ENCODE measurements at regions not wholly inside any gene's neighbourhood (a gene's known extent, or its start where the extent isn't known, plus 50 kb on each side); places are given as distances from the start of the nearest gene placed in this dataset.

GRCh38 chr2:238655198-238655860 is 192.6 kb upstream of the TWIST2 start:
- Mint-ChIP-seq H3K4me1 (no peaks in the 10 kb centered on the region), H3K9me3 (peaks cover 0 to 11% (median 3%) of the 10 kb centered on the region in 7 donors), H3K36me3 (no peaks in the 10 kb centered on the region), H3K4me3 (no peak overlapping the region), H3K27ac (no peak overlapping the region), H3K27me3 (ENCODE audit: low read depth in 3 of 3) (peaks cover 7 to 16% (median 16%) of the 10 kb centered on the region in 3 donors)
- no peak overlapping the region for H3K27ac ChIP-seq (ENCODE audit: low read depth in 1 of 2, low read length in 2 of 2)
- 83% methylated on average over 6 of the region's 7 CpGs for WGBS (ENCODE audit: insufficient coverage)
- H3K79me2 ChIP-seq (ENCODE audit: insufficient read depth, low read length), result no peaks in the 10 kb centered on the region
- no peaks in the 10 kb centered on the region for H4K20me1 ChIP-seq (ENCODE audit: insufficient read depth, low read length)
- no peak overlapping the region for H3K9ac ChIP-seq (ENCODE audit: insufficient read depth, low read length, poor library complexity, severe bottlenecking)
- H3K27me3 ChIP-seq (ENCODE audit: control insufficient read depth in 2 of 2, insufficient read depth in 2 of 2, low read length in 2 of 2), result no peaks in the 10 kb centered on the region
- no peaks in the 10 kb centered on the region for H3K36me3 ChIP-seq (replicated peaks in 1 of 2; ENCODE audit: control insufficient read depth in 1 of 2, insufficient read depth in 2 of 2, low read length in 2 of 2)
- intact Hi-C loops (cut with micrococcal nuclease), result no loop called here
- TF ChIP-seq, protein P1, sequence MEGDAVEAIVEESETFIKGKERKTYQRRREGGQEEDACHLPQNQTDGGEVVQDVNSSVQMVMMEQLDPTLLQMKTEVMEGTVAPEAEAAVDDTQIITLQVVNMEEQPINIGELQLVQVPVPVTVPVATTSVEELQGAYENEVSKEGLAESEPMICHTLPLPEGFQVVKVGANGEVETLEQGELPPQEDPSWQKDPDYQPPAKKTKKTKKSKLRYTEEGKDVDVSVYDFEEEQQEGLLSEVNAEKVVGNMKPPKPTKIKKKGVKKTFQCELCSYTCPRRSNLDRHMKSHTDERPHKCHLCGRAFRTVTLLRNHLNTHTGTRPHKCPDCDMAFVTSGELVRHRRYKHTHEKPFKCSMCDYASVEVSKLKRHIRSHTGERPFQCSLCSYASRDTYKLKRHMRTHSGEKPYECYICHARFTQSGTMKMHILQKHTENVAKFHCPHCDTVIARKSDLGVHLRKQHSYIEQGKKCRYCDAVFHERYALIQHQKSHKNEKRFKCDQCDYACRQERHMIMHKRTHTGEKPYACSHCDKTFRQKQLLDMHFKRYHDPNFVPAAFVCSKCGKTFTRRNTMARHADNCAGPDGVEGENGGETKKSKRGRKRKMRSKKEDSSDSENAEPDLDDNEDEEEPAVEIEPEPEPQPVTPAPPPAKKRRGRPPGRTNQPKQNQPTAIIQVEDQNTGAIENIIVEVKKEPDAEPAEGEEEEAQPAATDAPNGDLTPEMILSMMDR (IDR thresholded peaks at IDR 0.05), result no peak
- H3K4me2 ChIP-seq (replicated peaks; ENCODE audit: extremely low read depth, low read length, poor library complexity, severe bottlenecking), result no peak overlapping the region
- DNase-seq, result no peak
- no peak overlapping the region for H3K4me3 ChIP-seq (replicated peaks in 1 of 3; ENCODE audit: low read depth in 2 of 3, low read length in 3 of 3)
- no peaks in the 10 kb centered on the region for H3K4me1 ChIP-seq (ENCODE audit: control insufficient read depth in 1 of 2, insufficient read depth in 2 of 2, low read length in 2 of 2)
- peaks cover 0 to 5% of the 10 kb centered on the region in 2 donors for H3K9me3 ChIP-seq (replicated peaks in 1 of 2; ENCODE audit: control insufficient read depth in 1 of 2, insufficient read depth in 1 of 2, low read length in 2 of 2)
- no peak overlapping the region for H2AFZ ChIP-seq (ENCODE audit: insufficient read depth, low read depth, low read length, poor library complexity, severe bottlenecking)

- peaks cover under 1 to 5% of the 10 kb centered on the region in 2 donors for H3K9me3 ChIP-seq (replicated peaks in 1 of 2; ENCODE audit: control insufficient read depth in 1 of 2, insufficient read depth in 1 of 2, low read length in 2 of 2)
- Mint-ChIP-seq H3K9me3 (peaks cover 0 to 11% (median 3%) of the 10 kb centered on the region in 7 donors), H3K4me3 (no peak overlapping the region), H3K27ac (peak overlapping the region in 1 of 7 donors; percentile 5), H3K36me3 (no peaks in the 10 kb centered on the region), H3K27me3 (ENCODE audit: low read depth in 3 of 3) (peaks cover 7 to 16% (median 16%) of the 10 kb centered on the region in 3 donors), H3K4me1 (no peaks in the 10 kb centered on the region)
- no peak overlapping the region for H3K27ac ChIP-seq (ENCODE audit: low read depth in 1 of 2, low read length in 2 of 2)
- H4K20me1 ChIP-seq (ENCODE audit: insufficient read depth, low read length), result no peaks in the 10 kb centered on the region
- H3K4me2 ChIP-seq (replicated peaks; ENCODE audit: extremely low read depth, low read length, poor library complexity, severe bottlenecking), result no peak overlapping the region
- WGBS (ENCODE audit: insufficient coverage), result 94% methylated on average over 3 of the region's 8 CpGs
- intact Hi-C loops (cut with micrococcal nuclease), result no loop called here
- H3K9ac ChIP-seq (ENCODE audit: insufficient read depth, low read length, poor library complexity, severe bottlenecking), result no peak overlapping the region
- TF ChIP-seq, protein P1 (IDR thresholded peaks at IDR 0.05), result no peak
- no peaks in the 10 kb centered on the region for H3K79me2 ChIP-seq (ENCODE audit: insufficient read depth, low read length)
- H3K4me1 ChIP-seq (ENCODE audit: control insufficient read depth in 1 of 2, insufficient read depth in 2 of 2, low read length in 2 of 2), result no peaks in the 10 kb centered on the region
- DNase-seq, result no peak
- H2AFZ ChIP-seq (ENCODE audit: insufficient read depth, low read depth, low read length, poor library complexity, severe bottlenecking), result no peak overlapping the region
- H3K36me3 ChIP-seq (replicated peaks in 1 of 2; ENCODE audit: control insufficient read depth in 1 of 2, insufficient read depth in 2 of 2, low read length in 2 of 2), result no peaks in the 10 kb centered on the region
- no peaks in the 10 kb centered on the region for H3K27me3 ChIP-seq (ENCODE audit: control insufficient read depth in 2 of 2, insufficient read depth in 2 of 2, low read length in 2 of 2)
- H3K4me3 ChIP-seq (replicated peaks in 1 of 3; ENCODE audit: low read depth in 2 of 3, low read length in 3 of 3), result no peak overlapping the region
Measured at GRCh38 chr2:238655974-238656722, 191.7 kb upstream of the TWIST2 start.

Data from CD14-positive monocyte (primary cell).